GM19328 (cell line): ENCODE measurements at regions not wholly inside any gene's neighbourhood (a gene's known extent, or its start where the extent isn't known, plus 50 kb on each side); places are given as distances from the start of the nearest gene placed in this dataset.

Source experiments
- ATAC-seq: cut with Tn5 transposase; IDR thresholded peaks from one replicate; pipeline ENCODE4 v1.9.1; 2021; ENCODE audit warnings: mild to moderate bottlenecking, moderate library complexity; ENCODE audit not compliant: unreplicated experiment

- ATAC-seq = no peak
Observed at GRCh38 chr2:8089596-8089995, 592.3 kb upstream of the ID2 start.

DNA sequence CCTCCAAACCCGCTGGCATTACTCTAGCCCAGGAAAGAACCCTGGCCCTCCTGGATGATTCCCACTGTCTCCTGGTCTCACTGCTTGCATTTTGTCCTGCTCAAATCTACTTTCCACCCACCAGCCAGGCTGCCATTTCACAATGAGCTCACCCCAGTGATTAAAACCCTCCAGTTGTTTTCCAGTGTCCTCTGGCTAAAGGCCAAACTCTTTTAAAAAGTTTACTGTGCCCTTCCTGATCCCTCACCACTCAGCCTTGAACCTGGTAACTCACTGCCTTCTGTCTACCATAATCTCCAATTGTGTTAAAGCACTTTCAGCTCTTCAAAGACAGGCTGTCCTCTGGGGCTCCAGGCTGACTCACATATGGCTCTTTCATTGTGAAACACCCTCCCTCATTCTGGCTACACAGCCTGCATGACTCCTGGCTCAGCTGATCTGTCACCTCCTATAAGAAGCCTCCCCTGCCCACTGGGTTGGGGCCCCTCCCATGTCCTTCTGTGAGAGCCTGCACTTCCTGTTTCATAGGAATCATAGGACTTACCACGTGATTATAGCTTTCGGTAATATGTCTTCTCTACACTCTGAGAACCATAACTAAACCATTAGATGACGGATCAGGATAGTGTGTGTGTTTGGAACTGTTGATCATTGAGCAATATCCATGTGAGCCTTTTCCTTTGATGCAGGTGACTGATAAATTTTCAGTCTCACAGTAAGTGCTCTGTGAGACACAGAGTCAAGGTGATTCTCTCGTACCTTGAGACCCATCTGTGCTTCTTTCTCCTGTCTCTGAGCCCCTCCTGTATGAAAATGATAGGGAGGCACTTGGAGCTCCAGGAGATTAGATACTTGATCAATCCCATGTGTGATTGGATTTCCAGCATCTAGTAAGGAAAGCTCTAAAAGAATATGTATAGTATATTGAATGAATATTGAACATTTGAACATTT, 590.8 kb upstream of the ID2 start:
- ATAC-seq = no peak

GRCh38 chr2:8094526-8094925, 587.3 kb upstream of the ID2 start:
- ATAC-seq = no peak

DNA sequence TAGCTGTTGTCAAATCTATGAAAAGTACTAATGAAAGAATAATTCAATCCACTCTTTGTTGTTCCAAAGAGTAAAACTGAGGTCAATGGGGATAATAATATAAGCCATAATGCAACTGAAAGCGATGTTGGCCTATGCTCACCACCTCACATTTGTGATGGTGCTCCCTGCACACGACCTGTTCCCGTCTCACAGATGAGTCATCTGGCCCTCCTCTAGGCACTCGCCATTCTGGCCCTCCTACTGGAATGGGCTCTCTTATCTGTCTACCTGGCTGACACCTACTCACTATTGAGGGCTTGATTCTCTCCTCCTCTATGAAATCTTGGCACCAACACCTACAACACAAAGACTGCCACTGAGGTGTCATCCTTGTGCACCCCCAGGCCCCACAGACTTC, 585.9 kb upstream of the ID2 start:
- ATAC-seq = no peak

- ATAC-seq = no peak
Observed at GRCh38 chr2:8096484-8096883, 585.4 kb upstream of the ID2 start.

- ATAC-seq = no peak
Observed at GRCh38 chr2:8098476-8099266, 583.2 kb upstream of the ID2 start.

DNA sequence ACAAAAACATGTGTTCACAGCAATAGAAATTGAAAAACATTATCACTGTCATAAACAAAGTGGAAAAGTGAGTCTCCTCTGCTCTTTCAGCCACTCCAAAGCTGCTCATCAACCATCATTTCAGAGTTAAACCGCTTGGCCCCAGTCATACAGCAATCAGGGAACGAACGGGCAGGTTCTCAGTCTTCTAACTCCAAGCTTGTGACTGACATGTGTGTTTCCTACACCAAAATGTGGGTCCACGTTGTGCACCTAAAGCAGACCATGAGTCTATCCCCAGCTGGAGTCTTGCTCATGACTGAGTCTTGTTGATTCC, 582.6 kb upstream of the ID2 start:
- ATAC-seq = no peak

DNA sequence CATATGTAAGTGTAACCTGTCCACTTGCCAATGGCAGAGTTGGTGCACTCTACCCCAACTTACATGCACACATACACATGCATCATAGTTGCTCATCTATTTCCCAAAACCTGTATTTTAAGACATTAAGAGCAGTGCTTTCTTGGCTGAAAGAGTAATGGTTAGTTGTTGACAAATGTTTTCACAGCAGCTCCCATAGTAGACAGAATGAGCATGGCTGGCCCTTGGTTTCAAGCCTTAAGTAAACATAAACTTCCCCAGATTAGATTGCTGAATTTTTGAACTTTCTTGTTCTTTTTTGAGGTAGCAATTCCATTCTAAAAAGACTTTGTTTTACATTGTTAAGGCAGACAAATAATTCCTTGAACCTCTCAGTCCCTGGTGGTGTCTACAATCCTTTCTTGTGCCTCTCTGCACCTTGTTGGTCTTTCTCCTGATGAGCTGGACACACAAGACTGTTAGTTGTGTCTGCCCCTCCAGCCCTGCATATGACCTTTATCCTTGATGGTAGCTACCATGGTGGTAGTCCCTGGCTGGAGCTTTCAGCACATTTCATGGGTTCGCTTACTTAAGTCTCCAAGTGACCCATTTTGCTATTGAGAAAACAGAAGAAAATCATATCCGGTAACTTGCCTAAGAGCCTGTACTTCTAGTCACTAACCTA, 580.1 kb upstream of the ID2 start:
- no peak for ATAC-seq

DNA sequence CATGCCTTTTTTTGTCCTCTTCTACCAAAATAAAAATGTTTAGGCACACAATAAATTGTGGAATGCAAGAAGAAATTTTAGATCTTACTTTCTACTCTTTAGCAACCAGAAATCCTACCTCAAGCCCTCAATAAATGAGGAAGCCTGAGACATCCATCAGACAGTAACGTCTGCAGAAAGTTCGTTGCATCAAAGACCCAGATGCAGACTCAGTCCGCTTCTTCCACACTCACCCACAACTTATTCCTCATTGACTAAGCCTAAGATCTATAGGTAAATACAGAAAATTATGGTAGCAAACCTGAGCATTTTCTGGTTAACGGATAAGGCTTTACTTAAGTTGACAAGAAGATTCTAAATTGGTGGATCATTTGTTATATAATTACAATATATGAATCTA, 579.4 kb upstream of the ID2 start:
- ATAC-seq = no peak

DNA sequence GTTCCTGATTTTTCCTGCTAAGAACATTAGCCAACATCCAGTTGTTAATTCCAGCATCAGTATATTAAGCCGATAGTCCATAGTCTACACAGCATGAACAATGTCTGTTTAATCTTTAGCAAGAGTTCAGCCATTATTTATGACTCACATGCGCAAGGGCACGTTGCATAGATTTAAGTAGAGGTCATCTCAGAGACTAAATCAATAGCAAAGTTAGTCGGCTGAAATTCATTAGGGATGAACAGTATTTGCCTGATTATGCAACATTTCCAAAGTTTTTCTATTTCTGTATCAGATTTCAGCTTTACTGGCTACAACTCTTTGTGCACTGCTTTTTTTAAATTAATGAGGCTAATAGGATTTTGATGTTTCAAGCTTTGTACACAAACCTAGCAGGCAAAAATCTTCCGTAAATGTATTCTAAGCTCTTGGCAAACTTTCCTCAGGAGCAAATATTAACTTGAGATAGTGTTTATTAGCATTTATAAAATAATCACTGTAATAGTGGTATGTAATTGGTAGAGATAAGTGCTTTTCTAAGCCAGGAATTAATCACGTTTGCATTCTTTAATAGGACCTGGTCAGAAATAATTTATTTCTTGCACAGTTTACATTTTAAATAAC, 578.7 kb upstream of the ID2 start:
- no peak for ATAC-seq

DNA sequence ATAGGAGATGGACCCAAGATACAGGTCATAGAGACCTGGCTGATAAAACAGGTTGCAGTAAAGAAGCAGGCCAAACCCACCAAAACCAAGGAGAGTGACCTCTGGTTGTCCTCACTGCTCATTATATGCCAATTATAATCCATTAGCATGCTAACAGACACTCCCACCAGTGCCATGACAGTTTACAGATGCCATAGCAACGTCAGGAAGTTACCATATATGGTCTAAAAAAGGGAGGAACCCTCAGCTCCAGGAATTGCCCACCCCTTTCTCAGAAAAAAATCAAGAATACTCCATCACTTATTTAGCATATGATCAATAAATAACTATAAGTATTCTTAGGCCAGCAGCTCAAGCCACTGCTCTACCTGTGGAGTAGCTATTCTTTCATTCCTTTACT, 574.7 kb upstream of the ID2 start:
- ATAC-seq = no peak

DNA sequence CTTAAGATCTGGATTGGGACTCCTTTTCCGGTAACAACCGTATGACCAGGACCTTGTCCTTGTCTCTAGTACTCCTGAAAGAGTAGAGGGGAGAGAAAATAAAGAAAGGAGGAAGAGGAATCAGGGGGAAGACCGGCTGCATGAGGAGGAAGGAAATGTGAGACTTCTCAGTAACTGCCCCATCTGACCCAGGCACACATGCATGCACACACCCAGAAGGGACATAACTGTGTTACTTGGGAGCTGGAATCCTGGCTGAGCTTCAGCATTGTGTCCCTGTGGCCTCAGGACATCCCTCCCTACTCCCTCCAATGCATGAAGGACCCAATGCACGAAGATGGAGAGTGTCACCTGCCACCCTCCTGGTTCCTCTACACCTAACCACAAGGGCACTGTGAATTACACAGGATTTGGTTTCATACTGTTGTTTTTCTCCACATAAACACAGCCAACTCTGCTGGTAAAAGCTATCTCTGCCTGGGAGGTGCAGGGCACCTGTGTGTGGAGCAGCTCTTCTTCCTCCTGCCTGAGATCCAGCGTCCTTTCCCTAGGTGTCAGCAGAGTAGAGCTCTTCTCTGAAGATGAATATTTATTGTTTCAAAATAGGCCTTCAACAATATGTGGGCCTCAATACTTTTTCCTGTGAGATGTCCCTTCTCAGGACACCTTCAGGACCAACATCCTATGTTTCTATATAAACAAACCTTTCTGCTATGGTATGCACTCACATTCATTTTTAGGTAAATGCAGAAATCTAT, 574.1 kb upstream of the ID2 start:
- ATAC-seq = no peak

DNA sequence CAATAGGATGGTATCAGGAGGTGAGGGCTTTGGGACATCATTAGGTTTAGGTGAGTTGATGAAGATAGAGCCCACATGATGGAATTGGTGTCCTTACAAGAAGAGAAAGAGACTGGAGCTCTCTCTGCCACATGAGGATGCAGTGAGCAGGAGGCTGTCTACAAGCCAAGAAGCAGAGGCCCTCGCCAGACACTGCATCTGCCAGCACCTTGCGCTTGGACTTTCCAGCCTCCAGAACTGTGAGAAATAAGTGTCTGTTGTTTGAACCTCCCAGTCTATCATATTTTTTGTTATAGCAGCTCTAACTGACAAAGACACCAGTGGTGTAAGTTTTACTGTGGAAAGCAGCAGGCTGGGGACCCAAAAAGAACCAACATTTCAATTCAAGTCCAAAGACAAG, 571.1 kb upstream of the ID2 start:
- no peak for ATAC-seq

DNA sequence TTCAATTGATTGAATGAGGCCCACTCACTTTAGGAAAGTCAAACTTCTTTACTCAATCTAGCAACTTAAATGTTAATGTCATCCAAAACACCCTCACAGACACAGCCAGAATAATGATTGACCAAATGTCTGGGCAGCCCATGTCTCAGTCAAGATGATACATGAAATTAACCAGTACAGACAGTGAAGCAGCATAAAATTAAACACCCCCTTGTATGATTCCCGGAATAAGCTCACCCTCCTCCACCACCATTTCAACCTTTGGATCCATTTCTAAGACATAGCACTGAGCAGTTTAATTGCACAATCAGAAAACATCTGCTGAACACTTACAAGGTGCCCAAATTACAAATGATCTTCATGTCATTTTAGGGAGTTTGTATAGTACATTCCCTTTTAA, 570.7 kb upstream of the ID2 start:
- no peak for ATAC-seq

DNA sequence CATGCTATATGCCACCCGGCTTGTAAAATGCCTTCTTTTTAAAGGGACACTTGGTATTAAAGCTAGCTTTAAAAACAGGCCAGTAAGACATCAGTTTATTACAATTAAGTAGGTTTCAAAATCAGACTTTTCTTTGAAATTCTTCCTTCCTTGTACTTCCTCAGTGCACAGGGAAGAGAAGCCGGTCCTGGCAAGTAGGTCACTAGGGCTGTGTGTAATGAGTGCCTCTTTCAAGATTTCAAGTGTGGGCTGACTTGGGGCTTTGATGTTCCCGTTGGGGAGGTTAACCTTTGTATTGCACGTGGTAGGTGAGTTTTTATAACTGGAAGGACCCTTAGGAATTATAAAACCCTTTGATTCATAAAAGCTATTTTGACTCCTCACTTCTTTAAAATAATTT, 566.4 kb upstream of the ID2 start:
- no peak for ATAC-seq

DNA sequence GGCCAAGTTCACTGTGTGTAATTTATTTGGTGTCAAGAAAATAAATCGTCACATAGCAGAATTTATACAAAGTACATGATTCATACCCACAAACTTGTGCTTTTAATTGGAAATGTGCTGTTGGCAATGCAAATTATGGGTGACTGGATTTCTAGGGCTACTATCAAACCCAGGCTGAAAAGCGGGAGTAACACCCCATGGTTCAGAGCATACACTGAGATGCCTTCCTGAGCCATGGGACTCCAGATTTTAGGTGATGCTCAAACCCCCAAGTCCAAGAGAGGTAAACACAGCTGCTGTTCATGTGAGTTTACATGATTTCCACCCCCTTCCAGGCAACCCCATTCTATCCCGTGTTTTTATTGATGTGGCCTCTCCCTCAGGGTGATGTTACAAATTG, 565.9 kb upstream of the ID2 start:
- ATAC-seq = no peak

DNA sequence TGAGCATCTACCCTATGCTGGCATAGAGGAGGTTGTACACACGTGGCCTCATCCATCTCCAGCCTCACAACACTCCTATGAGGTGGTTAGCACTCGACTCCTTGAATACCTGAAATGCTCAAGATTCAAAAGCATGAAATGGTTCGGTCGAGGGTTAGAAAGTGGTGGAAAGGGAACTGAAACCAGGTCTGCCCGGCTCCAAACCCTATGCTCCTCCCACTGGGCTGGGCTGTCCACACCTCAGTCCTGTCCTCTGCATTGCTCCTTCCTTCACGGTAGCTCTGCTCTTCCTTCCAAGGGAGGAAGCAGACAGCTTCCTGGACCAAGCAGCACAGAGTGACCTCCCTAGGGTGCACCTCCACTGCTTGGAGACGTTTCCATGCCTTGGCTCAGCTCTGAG, 565.2 kb upstream of the ID2 start:
- peak; percentile 97 for ATAC-seq

GRCh38 chr2:8118940-8119781, 562.7 kb upstream of the ID2 start:
- no peak for ATAC-seq

- no peak for ATAC-seq
Observed at GRCh38 chr2:8119782-8120505, 561.9 kb upstream of the ID2 start.
